Vagina (tissue), 2 donors: ENCODE measurements at regions not wholly inside any gene's neighbourhood (a gene's known extent, or its start where the extent isn't known, plus 50 kb on each side); places are given as distances from the start of the nearest gene placed in this dataset.

Experiments used
- DNase-seq, 2 donors: peaks; one replicate each; pipeline ENCODE4 v3.0.0-alpha.2; 2017; ENCODE audit errors: extremely low spot score in 2 of 2
- H3K27ac ChIP-seq: fragments of 200-600 bp; sonication (generic); one replicate; pipeline ENCODE4 v1.5.1; 2019
- H3K27me3 ChIP-seq: fragments of 200-600 bp; sonication (generic); one replicate; pipeline ENCODE4 v1.5.1; 2019
- H3K36me3 ChIP-seq, 2 donors: fragments of 200-600 bp; sonication (generic); one replicate each; pipeline ENCODE4 v1.5.1; 2017 to 2019
- H3K4me1 ChIP-seq: fragments of 200-600 bp; sonication (generic); one replicate; pipeline ENCODE4 v1.5.1; 2019
- H3K4me3 ChIP-seq, 2 donors: fragments of 200-600 bp; sonication (generic); 1 replicate in 1 of 2; 2 replicates in 1 of 2; pipeline ENCODE4 v1.5.1; 2016 to 2019
- H3K9me3 ChIP-seq: fragments of 200-600 bp; sonication (generic); one replicate; pipeline ENCODE4 v1.5.1; 2019
- POLR2A ChIP-seq, 2 donors: fragments of 450-650 bp; IDR thresholded peaks; one replicate each; pipeline ENCODE4 v1.6.1; 2017; ENCODE audit warnings: antibody characterized with exemption in 2 of 2, mild to moderate bottlenecking in 2 of 2, moderate library complexity in 2 of 2
- POLR2AphosphoS5 ChIP-seq, 2 donors: sonication (generic); formaldehyde crosslinking; IDR thresholded peaks; one replicate each; pipeline ENCODE4 v1.9.0; 2017; ENCODE audit warnings: antibody characterized with exemption in 2 of 2, mild to moderate bottlenecking in 2 of 2, low read depth in 1 of 2; ENCODE audit not compliant: insufficient read depth in 1 of 2
- intact Hi-C: fragments of 100-400 bp; cut with DNase I; formaldehyde crosslinking; loops from one replicate; pipeline ENCODE4 v1.15.1; 2023
- TF ChIP-seq, protein P1 (sequence below), 3 experiments: fragments of 450-650 bp in 2 of 3; fragments of 200-600 bp in 1 of 3; sonication (generic) in 1 of 3; IDR thresholded peaks; one replicate each; pipeline ENCODE4 v1.5.1; 2017 to 2019; ENCODE audit warnings: antibody characterized with exemption in 3 of 3, mild to moderate bottlenecking in 2 of 3, moderate library complexity in 2 of 3

DNA sequence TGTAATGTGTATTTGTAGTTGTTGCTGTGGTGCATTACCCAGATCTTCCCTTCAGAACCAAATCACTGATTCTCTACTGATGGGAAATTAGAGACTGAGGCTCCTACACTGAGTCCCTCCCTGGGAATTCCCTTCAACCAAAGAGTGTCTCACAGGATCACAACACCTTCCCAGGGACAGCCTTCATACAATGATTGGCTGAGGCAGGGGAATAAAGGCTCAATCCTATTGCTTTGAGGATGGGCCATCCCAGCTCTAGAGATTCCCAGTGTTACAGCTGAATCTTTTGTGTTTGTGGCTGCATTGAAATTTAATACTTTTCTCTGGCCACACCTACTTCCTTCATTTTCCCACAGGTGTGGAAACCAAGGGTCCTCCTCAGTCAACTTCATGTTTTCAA lies 96.4 kb upstream of the ELL2 start:
- no peak for DNase-seq
- Histone ChIP-seq H3K27me3 (no peaks in the 10 kb centered on the region), H3K36me3 (no peaks in the 10 kb centered on the region), H3K4me1 (no peaks in the 10 kb centered on the region), H3K4me3 (no peak overlapping the region), H3K27ac (no peak overlapping the region), H3K9me3 (no peaks in the 10 kb centered on the region)
- no peak for TF ChIP-seq POLR2A (IDR thresholded peaks at IDR 0.05)
- TF ChIP-seq, protein P1, sequence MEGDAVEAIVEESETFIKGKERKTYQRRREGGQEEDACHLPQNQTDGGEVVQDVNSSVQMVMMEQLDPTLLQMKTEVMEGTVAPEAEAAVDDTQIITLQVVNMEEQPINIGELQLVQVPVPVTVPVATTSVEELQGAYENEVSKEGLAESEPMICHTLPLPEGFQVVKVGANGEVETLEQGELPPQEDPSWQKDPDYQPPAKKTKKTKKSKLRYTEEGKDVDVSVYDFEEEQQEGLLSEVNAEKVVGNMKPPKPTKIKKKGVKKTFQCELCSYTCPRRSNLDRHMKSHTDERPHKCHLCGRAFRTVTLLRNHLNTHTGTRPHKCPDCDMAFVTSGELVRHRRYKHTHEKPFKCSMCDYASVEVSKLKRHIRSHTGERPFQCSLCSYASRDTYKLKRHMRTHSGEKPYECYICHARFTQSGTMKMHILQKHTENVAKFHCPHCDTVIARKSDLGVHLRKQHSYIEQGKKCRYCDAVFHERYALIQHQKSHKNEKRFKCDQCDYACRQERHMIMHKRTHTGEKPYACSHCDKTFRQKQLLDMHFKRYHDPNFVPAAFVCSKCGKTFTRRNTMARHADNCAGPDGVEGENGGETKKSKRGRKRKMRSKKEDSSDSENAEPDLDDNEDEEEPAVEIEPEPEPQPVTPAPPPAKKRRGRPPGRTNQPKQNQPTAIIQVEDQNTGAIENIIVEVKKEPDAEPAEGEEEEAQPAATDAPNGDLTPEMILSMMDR (IDR thresholded peaks at IDR 0.05) = no peak
- no peak for TF ChIP-seq POLR2AphosphoS5 (IDR thresholded peaks at IDR 0.05; ENCODE audit: insufficient read depth in 1 of 2, low read depth in 1 of 2)
- intact Hi-C loops = no loop called here

GRCh38 chr5:96054311-96055030 lies 92.8 kb upstream of the ELL2 start:
- no peaks in the 10 kb centered on the region for H3K9me3 ChIP-seq
- H3K36me3 ChIP-seq = no peaks in the 10 kb centered on the region
- H3K27me3 ChIP-seq = no peaks in the 10 kb centered on the region
- no peak for DNase-seq
- H3K27ac ChIP-seq = no peak overlapping the region
- no peaks in the 10 kb centered on the region for H3K4me1 ChIP-seq
- no peak overlapping the region for H3K4me3 ChIP-seq
- intact Hi-C loops = no loop called here
- TF ChIP-seq POLR2AphosphoS5 (IDR thresholded peaks at IDR 0.05; ENCODE audit: insufficient read depth in 1 of 2, low read depth in 1 of 2) = no peak
- TF ChIP-seq POLR2A (IDR thresholded peaks at IDR 0.05) = no peak
- TF ChIP-seq, protein P1 (IDR thresholded peaks at IDR 0.05) = no peak

DNA sequence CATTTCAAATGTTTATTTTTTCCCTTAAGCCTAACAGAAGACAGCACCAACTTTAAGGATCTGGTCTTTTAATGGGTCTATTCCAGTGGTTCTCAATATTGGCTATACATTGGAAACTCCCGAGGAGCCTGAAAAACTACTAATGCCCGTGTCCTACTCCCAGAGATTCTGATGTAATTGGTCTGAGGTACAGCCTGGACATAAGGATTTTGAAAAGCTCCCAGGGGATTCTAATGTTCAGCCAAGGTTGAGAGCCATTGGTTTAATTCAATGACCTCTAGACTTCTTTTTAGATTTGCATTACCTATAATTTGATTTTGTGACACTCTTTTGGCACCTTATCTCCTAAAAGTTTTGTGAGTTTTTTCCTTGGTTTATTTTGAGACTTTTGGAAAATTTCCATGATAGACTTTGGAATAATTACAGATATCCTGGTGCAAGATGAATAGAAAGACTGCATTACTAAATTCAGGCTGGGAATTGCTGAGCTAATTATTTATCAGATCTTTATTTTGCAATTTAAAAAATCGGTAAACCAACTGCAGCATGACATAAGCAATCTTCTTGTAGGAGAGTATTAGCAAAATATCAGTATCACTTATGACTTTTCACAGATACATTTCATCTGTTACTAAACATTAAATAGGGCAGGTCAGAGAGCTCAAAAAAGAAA lies 91.5 kb upstream of the ELL2 start:
- no peak for DNase-seq
- no peaks in the 10 kb centered on the region for H3K36me3 ChIP-seq
- no peak overlapping the region for H3K4me3 ChIP-seq
- H3K9me3 ChIP-seq = no peaks in the 10 kb centered on the region
- H3K27me3 ChIP-seq = no peaks in the 10 kb centered on the region
- no peak overlapping the region for H3K27ac ChIP-seq
- intact Hi-C loops = no loop called here
- H3K4me1 ChIP-seq = no peaks in the 10 kb centered on the region
- TF ChIP-seq POLR2A (IDR thresholded peaks at IDR 0.05) (no peak), POLR2AphosphoS5 (IDR thresholded peaks at IDR 0.05; ENCODE audit: insufficient read depth in 1 of 2, low read depth in 1 of 2) (no peak)
- TF ChIP-seq, protein P1 (IDR thresholded peaks at IDR 0.05) = no peak

DNA sequence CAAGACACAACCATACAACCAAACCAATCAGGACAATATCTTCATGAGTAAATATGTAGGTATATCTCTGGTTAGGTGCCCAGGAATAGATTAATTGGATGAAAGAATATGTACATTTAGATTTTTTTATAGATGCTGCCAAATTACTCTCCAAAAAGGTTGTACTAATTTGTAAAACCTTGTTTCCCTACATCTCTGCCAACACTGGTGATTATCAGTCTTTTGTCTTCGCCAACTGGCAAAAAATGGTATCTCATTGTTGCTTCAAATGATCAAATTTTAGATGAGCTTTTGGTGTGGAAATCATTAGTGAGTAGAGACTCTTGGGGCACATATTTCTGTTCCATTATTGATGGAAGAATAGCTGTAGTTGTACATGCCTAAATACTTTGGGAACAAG lies 90.7 kb upstream of the ELL2 start:
- Histone ChIP-seq H3K27ac (no peak overlapping the region), H3K36me3 (no peaks in the 10 kb centered on the region)
- intact Hi-C loops = no loop called here

More for the DNA sequence above, 90.7 kb upstream of the ELL2 start:
- no peak overlapping the region for H3K4me3 ChIP-seq
- TF ChIP-seq POLR2AphosphoS5 (IDR thresholded peaks at IDR 0.05; ENCODE audit: insufficient read depth in 1 of 2, low read depth in 1 of 2) (no peak), POLR2A (IDR thresholded peaks at IDR 0.05) (no peak)
- TF ChIP-seq, protein P1 (IDR thresholded peaks at IDR 0.05) = no peak
- no peaks in the 10 kb centered on the region for H3K9me3 ChIP-seq
- H3K27me3 ChIP-seq = no peaks in the 10 kb centered on the region
- DNase-seq = no peak
- H3K4me1 ChIP-seq = no peaks in the 10 kb centered on the region
